ENCODE measurements at regions not wholly inside any gene's neighbourhood (a gene's known extent, or its start where the extent isn't known, plus 50 kb on each side); places are given as distances from the start of the nearest gene placed in this dataset.
A peak's percentile ranks its signal among the peaks of the same experiment; 100 is the strongest.

DNA sequence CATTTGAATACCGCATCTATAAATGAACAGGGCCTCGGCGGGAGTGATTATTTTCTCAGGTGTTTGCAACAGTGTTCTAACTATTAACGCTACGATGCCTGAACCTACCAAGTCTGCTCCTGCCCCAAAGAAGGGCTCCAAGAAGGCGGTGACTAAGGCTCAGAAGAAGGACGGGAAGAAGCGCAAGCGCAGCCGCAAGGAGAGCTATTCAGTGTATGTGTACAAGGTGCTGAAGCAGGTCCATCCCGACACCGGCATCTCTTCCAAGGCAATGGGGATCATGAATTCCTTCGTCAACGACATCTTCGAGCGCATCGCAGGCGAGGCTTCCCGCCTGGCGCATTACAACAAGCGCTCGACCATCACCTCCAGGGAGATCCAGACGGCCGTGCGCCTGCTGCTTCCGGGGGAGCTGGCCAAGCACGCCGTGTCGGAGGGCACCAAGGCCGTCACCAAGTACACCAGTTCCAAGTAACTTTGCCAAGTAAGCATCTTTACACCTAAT, 70.9 kb downstream of the HFE start:
- Histone ChIP-seq H3K79me2 (ENCODE audit: insufficient read depth, low read length) (no peaks in the 10 kb centered on the region), H2AFZ (ENCODE audit: low read depth, low read length, severe bottlenecking) (no peak overlapping the region)
- no peak for TF ChIP-seq EZH2phosphoT487 (conservative IDR thresholded peaks at IDR 0.05; ENCODE audit: low read length)
- TF ChIP-seq, protein P1, sequence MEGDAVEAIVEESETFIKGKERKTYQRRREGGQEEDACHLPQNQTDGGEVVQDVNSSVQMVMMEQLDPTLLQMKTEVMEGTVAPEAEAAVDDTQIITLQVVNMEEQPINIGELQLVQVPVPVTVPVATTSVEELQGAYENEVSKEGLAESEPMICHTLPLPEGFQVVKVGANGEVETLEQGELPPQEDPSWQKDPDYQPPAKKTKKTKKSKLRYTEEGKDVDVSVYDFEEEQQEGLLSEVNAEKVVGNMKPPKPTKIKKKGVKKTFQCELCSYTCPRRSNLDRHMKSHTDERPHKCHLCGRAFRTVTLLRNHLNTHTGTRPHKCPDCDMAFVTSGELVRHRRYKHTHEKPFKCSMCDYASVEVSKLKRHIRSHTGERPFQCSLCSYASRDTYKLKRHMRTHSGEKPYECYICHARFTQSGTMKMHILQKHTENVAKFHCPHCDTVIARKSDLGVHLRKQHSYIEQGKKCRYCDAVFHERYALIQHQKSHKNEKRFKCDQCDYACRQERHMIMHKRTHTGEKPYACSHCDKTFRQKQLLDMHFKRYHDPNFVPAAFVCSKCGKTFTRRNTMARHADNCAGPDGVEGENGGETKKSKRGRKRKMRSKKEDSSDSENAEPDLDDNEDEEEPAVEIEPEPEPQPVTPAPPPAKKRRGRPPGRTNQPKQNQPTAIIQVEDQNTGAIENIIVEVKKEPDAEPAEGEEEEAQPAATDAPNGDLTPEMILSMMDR (IDR thresholded peaks at IDR 0.05; ENCODE audit: insufficient read depth, low read length, poor library complexity, severe bottlenecking): no peak

DNA sequence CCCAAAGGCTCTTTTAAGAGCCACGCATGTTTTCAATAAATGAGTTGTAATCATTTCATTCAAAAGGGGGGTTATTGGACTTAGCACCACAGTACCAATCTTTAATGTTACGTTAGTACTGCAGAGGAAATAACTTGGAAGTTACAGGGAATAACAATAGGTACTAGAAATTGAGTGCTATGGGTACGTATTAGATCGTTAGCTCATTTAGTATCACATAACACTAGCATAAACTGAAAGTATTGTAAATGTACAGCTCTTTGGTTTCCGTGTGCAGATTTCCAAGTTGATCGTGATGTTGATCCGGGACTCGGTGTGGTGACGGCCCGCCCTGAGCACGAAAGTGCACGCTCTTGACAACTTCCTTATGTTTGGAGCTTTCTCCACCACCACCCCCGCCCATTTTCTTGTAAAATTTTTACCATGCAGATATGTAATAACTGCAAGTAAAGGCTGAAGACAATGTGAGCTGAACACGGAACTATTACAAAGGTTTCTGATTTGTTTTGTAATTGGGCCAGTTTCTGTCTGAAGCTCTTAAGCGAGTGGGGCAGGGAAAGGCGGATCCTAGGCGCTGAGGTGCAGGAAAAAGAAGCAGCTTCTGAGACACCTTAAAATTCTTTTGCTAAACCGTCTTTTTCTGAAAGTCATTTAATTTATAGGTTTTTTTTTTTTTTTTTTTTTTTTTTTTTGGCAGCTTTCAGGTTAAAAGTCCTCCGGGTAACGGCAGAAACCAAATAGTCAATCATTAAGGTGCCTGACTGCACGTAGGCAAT, 71.5 kb downstream of the HFE start:
- peak overlapping the region; percentile 64 for H3K9ac ChIP-seq (ENCODE audit: low read length)
- peaks cover 39% of the 10 kb centered on the region for H3F3A ChIP-seq (ENCODE audit: insufficient read depth)
- peak overlapping the region; percentile 96 for H3K27ac ChIP-seq (ENCODE audit: low read depth, low read length)
- H4K20me1 ChIP-seq (ENCODE audit: low read depth, low read length): no peaks in the 10 kb centered on the region
- H3K36me3 ChIP-seq (ENCODE audit: low read length): no peaks in the 10 kb centered on the region
- TF ChIP-seq, protein P1 (IDR thresholded peaks at IDR 0.05; ENCODE audit: insufficient read depth, low read length, poor library complexity, severe bottlenecking): no peak
- TF ChIP-seq EZH2phosphoT487 (conservative IDR thresholded peaks at IDR 0.05; ENCODE audit: low read length): no peak
- H3K9me2 ChIP-seq (replicated peaks; ENCODE audit: insufficient read depth, low read length): no peaks in the 10 kb centered on the region
- H2AFZ ChIP-seq (ENCODE audit: low read depth, low read length, severe bottlenecking): no peak overlapping the region
- H3K4me2 ChIP-seq (ENCODE audit: low read depth, low read length, poor library complexity, severe bottlenecking): peak overlapping the region; percentile 91
- peak overlapping the region; percentile 53 for H3K4me3 ChIP-seq (ENCODE audit: insufficient read depth, low read length, poor library complexity, severe bottlenecking)
- H3K79me2 ChIP-seq (ENCODE audit: insufficient read depth, low read length): no peaks in the 10 kb centered on the region
- no peaks in the 10 kb centered on the region for H3K27me3 ChIP-seq (ENCODE audit: low read length)
- no peaks in the 10 kb centered on the region for H3K9me3 ChIP-seq (ENCODE audit: insufficient read depth, low read length)

More for the DNA sequence above, 70.9 kb downstream of the HFE start:
- Histone ChIP-seq H3K9me2 (replicated peaks; ENCODE audit: insufficient read depth, low read length) (no peaks in the 10 kb centered on the region), H3K9ac (ENCODE audit: low read length) (peak overlapping the region; percentile 64), H3K27ac (ENCODE audit: low read depth, low read length) (peak overlapping the region; percentile 96), H3K4me2 (ENCODE audit: low read depth, low read length, poor library complexity, severe bottlenecking) (peak overlapping the region; percentile 91), H3F3A (ENCODE audit: insufficient read depth) (peaks cover 39% of the 10 kb centered on the region), H3K9me3 (ENCODE audit: insufficient read depth, low read length) (no peaks in the 10 kb centered on the region), H3K36me3 (ENCODE audit: low read length) (no peaks in the 10 kb centered on the region), H3K4me3 (ENCODE audit: insufficient read depth, low read length, poor library complexity, severe bottlenecking) (peak overlapping the region; percentile 53), H3K27me3 (ENCODE audit: low read length) (no peaks in the 10 kb centered on the region), H4K20me1 (ENCODE audit: low read depth, low read length) (no peaks in the 10 kb centered on the region)

- Histone ChIP-seq H3K9me2 (replicated peaks; ENCODE audit: insufficient read depth, low read length) (no peaks in the 10 kb centered on the region), H3K4me2 (ENCODE audit: low read depth, low read length, poor library complexity, severe bottlenecking) (peak overlapping the region; percentile 91), H3K9ac (ENCODE audit: low read length) (peak overlapping the region; percentile 64), H2AFZ (ENCODE audit: low read depth, low read length, severe bottlenecking) (no peak overlapping the region), H3K9me3 (ENCODE audit: insufficient read depth, low read length) (no peaks in the 10 kb centered on the region), H3K27ac (ENCODE audit: low read depth, low read length) (peak overlapping the region; percentile 96), H3K4me3 (ENCODE audit: insufficient read depth, low read length, poor library complexity, severe bottlenecking) (peak overlapping the region; percentile 53), H4K20me1 (ENCODE audit: low read depth, low read length) (no peaks in the 10 kb centered on the region), H3K27me3 (ENCODE audit: low read length) (no peaks in the 10 kb centered on the region), H3K79me2 (ENCODE audit: insufficient read depth, low read length) (no peaks in the 10 kb centered on the region), H3F3A (ENCODE audit: insufficient read depth) (peaks cover 39% of the 10 kb centered on the region), H3K36me3 (ENCODE audit: low read length) (no peaks in the 10 kb centered on the region)
- TF ChIP-seq, protein P1 (IDR thresholded peaks at IDR 0.05; ENCODE audit: insufficient read depth, low read length, poor library complexity, severe bottlenecking): no peak
- TF ChIP-seq EZH2phosphoT487 (conservative IDR thresholded peaks at IDR 0.05; ENCODE audit: low read length): no peak
These were observed 72.4 kb downstream of the HFE start for GRCh38 chr6:26159357-26160273.

All from SU-DHL-6 (cell line).